ENCODE measurements at regions not wholly inside any gene's neighbourhood (a gene's known extent, or its start where the extent isn't known, plus 50 kb on each side); places are given as distances from the start of the nearest gene placed in this dataset.
"Not testable (repeated sequence)": the region's sequence is repeated elsewhere in the genome, so short reads cannot be mapped to it uniquely, and the experiment has no call there.

DNA sequence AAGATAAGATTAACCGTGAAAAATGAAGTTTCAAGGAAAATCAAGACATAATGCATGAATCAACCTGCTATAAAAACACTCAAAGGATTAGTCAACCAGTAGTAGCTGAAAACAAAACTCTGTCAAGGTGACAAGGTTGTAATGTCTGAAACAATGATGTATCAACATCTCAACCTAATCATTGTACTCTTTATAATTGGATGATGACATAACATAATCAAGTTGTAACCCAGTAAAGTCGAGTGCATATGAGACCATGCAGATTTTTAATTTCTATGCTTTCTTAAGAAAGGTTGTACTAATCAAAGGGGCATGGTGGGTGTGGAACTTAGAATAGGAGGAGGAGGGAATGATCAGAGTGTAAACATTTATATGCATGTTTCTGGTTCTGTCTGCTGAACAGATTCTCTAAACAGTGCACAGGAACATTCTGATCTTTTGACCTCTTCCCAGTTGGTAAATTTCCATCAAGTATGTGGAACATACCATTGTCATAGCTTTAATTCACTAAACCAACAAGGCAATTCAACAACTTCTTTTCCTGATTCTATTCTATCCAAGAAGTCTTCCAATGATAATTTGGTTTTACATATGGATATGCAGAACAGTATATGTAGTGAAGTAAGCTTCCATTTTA lies 253.7 kb downstream of the TTC6 start:
- DNase-seq = no peak

DNA sequence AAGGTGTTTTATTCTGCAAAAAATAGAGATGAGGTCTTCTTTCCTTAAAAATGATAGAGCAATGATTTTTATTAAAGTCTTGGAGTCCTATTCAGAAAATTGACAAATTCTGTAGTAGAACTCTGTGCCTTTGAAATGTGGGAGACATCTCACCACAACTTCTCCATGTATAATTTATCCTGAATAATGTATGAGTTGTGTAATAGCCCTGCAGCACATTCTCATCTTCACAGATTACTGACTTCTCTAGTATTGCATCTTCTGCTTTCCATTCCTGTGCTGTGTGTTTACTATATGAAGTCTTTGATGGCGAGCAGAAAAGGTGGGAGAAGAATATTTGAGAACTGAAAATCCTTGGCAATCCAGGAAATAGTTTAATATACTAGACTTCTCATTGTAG lies 255.6 kb downstream of the TTC6 start:
- no peak for DNase-seq

DNA sequence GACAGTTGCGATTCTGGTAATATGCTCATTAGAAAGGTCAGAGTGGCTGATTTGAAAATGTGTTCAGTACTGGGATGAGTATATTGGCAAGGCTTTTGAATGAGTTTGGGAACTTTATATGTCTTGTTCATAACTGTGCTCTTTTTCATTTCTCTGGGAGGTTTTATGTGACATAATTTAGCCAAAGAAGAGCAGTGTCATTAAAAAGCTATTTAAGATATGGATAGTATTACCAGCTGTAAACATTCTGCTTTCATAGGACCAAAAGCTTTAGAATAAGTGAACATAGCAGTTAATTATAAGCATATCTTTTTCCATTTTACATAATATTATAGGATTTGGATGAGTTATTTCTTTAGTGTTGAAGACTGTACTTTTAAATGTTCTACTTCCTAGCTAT lies 260.4 kb downstream of the TTC6 start:
- no peak for DNase-seq

DNA sequence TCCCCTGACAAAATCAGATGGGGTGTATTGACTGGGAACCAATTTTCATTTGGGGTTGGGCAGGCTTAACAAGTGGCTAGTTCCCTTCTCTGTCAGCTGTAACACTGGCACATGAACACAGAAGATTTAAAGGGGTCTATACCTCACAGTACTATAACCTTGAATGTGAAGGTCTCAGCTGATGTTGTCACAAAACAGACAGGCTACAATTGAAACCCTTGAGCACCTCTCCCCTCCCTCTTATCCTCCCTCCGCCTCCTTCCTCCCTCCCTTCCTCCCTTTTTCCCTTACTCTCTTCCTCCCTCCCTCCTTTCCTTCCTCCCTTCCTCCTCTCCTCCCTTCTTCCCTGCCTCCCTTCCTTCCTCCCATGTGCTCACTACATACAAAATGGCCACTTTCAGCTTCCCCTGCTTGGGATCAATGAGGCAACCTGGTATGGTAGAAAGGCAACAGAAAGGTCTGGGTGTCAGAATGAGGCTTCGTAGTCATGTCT lies 262.4 kb downstream of the TTC6 start:
- no peak for DNase-seq

DNA sequence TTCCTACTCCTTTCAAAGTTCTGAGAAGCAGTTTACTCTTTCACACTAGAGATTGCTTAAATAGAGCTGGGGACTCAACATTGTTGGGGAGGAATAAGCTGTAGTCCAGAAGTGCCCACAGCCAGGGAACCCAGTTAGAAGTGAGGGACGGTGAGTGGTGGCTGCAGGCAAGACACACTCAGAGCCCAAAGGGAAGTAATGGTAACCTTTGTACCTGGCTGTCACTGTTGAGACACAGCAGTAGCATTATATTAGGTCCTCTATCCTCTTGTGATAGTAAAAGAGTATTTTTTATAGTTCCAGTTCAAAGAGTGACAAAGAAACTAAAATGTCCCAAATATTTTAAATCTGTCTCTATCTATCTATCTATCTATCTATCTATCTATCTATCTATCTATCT lies 263.3 kb downstream of the TTC6 start:
- DNase-seq = no peak

DNA sequence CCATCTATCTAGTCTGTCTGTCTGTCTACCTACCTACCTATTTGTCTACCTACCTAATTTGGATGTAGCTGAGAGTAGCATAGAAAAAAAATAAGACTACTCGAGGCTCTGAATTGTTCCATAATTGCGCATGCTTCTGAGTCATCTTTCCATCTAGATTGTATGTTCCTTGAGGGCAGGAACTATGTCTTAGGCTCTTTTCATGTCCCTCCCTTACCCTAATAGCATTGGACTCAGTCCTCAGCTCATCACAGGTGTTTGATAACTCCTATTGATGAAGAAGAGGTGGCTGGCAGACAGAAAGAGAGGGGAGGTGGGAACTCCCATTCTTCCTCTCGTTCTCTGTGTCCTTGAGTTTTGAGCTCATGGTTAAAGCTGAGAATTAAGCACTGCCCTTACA lies 263.7 kb downstream of the TTC6 start:
- no peak for DNase-seq

DNA sequence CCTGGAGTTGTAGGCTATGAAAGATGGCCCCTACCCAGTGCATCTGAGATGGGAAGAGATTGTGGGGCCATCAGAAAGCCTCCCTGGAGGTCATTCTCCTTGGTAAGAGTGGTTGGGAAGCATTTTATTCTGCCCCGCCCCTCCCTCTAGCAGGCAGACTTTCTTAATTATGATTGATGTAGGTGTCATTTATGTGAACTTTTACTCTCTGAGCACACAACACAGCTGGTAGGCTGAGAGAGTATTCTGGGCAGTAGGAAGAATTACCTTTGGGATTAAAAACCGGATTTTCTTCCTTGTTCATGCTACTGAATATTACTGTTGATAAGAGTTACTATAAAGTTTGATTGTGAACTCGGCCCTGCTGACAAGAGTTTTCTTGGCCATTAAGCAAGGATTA lies 266.8 kb downstream of the TTC6 start:
- DNase-seq = no peak

DNA sequence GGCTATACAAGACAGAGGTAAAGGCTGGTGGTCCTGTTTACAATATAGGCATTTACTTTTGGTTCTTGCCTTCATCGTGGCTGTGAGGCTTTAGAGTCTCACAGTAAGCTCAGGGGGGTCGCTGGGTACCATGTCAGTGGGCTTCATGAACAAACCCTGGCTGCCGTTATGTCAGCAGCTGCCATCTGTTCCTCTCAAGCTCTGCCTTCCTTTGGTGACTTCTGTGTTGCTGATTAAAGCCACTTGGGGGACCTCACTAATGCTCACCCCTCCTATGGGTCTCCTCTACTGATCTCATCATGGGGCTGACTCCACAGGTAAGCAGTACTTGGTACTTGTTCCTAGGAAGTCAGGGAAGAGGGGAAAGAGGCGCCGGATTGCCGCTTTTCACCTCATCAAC lies 268.7 kb downstream of the TTC6 start:
- no peak for DNase-seq

DNA sequence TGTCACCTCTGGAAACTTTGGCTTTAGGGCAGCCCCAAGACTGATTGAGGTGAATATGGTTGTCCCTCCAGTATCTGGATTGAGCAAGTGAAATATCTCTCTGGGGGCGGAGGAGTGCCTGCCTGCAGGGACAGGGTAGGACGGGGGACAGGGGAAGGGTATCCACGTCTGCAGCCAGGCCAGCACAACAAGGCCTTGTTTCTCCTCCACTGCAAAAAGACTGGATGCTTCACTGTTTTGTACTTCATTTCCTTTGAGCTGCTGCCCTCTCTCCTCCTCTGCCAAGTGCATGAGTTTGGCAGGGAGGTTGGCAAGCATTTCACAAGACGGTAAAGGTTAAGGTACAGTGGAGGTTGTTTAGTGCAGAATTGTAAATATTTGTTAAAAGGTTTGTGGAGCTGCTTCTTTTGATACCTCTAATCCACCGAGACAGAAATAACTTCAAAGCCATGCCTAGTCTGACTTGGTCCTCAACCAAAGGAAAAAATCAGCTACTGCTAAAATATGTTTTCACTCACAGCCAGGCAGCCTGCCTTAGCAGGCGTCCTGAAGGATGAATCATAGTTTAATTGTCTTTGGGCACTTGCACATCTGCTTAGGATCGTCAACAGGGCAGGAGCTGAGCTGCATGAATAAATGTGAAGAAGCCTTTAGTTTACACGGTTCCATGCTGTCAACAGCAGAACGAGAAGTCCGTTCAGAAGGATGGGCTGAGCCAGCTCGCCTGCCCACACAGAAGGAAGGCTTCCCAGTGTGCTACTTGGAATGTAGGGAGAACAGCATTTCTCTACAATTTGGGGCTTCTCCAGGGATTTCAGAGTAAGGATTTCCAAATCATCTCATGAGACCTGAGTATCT lies 269.7 kb downstream of the TTC6 start:
- DNase-seq = no peak

DNA sequence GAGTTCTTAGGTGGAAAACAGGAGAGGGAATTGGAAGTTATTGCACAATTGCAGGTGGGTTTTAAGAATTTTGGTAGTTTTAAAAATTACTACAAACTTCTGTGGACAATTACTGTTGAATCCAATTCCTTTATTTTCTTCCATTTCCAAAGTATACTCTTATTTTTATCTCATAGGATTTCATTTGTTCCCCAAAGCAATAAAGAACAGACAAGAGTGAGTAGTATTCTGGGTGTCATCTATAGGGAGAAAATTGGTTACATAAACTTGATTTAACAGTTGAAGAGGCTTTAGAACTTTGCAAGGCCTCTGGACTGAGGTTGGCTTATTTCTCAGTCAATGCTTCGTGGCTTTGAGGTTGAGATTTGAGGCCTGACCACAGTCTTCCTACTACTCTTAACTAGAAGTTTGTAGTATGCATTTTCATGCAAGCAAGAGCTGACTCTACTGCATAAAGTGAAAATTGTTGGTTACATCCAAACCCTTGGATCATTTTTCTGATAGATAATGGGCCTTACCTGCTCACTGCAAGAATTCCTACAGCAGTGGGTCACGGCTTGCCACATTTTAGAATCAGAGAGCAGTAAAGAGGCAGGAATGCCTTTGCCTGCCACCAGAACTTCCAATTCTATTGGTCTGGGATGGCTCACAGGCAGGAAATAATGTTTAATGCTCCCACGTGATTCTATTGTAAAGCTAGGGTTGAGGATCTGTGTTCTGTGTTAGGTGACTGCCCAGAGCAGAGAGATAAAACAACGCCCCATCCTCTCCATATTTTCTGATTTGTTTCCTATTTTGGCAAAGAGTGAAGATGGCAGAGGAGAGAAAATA lies 270.5 kb downstream of the TTC6 start:
- no peak for DNase-seq

DNA sequence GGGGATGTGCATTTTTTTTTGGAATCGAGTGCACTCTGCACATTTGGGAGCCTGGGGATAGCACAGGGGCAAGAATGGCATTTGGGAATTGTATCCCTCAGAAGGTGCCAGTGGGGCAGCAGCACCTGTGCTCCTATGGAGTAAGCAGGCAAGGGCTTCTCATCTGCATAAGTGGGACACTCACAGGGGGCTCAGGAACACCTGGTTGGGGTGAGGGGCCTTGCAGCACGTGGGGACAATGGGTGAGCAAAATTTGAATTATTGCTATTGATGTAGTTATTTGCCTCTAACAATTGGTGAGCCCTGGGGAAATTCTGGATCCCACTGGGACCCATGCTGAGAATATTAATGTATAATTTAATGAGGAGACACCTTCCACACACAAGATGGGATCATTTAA lies 274.2 kb downstream of the TTC6 start:
- no peak for DNase-seq

DNA sequence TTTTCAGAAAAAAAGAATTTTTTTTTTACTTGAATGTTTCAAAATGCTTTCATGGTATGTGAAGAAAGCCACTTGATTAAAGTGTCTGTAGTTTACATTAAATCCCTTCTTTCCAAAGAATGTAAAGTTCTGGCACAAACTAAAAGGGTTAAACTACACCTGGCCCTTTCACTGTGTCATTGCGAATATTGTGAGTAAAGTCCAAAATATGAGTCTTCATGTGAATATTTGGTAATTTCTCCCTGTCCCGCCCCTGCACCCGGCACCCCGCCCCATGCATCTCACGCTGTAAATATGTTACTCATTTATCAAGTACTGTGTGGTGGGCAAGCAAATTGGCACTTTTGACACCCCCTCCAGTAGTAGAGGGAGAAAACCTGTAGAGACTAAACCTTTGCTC lies 274.7 kb downstream of the TTC6 start:
- DNase-seq = no peak

DNA sequence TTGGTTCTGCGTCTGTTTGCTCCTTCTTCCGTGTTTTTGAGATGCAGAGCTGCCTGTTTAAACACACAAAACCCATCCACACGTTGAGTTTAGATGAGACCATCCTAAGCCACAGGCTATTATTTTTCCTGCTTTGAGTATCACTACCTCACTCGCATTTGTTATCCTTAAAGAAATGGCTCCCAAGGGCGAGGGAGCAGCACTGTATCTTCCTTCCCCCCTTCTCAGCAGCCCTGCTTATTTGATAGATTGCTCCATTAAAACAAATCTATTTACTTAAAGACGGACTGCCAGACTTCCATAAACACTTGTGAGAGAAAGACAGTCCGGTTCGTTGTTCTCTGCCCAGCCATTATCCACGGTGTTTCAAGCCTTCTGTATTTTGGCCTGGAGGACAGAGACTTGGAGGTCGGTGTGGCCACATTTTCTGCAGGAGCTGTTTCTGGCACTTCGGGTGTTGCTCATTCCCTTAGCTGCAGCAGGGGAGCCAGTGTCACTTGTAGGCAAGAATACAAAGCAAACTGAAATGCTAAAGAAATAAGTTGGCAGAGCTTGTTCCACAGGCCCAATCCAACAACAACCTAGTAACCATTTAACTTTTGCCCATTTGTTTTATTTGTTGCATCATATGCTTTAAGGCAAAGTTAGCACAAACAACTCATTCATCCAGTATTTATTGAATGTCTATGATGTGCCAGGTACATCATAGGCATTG lies 275.4 kb downstream of the TTC6 start:
- no peak for DNase-seq

DNA sequence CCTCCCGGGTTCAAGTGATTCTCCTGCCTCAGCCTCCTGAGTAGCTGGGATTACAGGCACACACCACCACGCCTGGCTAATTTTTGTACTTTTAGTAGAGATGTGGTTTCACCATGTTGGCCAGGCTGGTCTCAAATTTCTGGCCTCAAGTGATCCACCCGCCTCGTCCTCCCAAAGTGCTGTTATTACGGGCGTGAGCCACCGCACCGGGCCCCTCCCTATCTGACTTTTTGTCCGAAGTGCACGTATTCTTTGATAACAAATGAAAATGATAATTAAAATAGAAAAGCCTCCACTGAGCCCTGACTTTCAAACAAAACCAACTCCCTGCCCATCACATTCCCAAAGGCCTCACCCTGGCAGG lies 278.6 kb downstream of the TTC6 start:
- not testable (repeated sequence) for DNase-seq

DNA sequence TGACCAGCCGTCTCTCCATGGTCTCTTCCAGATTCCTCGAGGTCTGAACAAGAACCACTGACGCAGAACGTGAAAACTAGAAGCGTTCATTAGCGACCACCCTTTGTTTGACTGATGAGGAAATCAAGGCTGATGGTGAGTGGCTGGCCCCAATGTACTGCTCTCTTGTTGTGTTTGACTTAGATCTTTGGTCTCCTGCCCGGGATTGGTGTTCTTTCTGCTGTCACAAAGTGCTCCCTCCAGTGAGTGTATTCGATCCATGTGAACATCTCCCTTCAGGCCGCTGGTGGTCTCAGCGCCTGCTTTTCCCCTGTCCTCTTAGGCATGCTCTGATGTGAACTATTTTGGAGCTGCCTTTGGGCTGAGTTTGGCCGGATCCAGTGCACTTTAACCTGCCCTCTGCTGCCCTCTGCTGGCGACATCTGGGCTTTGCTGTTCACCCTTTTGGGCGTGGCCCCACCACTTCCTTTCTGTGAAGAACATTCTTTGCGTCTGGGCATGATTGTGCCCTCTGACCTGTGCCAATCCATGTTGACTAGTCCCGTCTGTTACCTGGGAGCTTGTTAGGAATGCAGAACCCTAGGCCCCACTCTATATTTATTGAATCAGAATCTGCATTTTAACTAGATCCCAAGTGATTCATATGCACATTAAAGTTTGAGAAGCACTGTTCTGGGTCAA lies 279.1 kb downstream of the TTC6 start:
- peak; percentile 48 to 80 for DNase-seq

DNA sequence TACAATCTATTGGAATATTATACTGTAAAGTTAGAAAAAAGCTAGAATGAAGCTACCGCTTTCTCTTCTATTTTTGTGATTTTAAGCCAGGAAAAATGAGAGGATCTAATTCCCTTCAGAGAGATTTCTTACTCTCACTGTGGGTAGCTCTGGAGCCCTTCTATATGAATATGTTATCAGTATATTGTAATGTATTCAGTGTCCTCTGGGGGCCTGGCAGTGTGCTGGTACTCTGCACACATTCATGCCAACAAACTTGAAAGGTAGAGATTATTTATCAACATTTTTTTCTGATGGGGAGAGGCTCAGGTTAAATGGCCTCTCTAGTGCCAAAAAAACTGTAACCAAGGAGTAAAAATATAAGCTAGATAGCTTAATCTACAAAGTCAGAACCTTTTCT lies 292.8 kb downstream of the TTC6 start:
- no peak for DNase-seq

DNA sequence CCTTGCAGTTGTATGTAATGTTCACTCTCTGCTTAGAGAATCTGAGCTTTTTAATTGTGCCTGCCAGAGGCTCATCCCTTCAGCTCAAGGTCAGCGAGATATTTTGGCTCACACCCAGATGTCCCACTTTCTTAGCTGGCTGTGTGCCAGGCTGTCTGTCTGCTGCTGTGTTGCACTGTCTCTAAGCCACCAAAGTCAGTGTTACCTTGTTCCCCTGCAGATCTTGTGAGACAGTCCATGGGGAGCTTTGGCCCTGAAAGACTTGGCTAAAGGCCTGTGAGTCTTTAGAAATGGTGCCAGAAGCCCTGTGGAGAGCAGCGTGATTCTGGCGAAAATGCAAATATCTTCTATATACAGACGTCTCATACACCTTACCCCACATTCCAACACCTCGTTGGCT lies 293.7 kb downstream of the TTC6 start:
- DNase-seq = no peak

DNA sequence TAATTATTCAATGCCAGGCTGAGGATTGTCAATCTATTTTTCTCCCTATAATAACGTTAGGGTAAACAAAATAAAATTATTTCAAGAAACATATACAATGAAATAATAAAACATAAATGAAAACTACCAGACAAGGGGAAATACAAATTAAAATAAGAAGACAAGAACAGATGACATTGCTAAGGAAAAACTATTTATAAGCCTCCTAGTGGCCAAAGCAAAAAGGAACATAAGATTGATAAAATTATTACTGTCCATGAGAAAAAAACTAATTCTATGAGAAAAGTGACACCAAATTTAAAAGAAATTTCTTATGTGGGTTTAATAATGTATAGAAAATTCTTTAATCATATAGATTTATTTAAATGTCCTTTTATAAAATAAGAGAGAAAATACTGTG lies 294.7 kb downstream of the TTC6 start:
- DNase-seq = no peak

DNA sequence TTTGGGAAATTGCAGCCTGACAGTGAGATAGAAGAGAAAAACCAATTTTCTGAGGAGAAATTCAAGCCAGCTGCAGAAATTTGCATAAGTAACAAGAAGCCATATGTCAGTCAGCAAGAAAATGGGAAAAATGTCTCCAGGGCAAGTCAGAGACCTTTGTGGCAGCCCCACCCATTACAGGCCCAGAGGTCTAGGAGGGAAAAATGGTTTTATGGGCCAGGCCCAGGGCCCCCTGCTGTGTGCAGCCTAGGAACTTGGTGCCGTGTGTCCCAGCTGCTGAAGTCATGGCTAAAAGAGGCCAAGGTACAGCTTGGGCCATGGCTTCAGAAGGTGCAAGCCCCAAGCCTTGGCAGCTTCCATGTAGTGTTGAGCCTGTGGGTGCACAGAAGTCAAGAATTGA lies 296.1 kb downstream of the TTC6 start:
- DNase-seq = not testable (repeated sequence)

DNA sequence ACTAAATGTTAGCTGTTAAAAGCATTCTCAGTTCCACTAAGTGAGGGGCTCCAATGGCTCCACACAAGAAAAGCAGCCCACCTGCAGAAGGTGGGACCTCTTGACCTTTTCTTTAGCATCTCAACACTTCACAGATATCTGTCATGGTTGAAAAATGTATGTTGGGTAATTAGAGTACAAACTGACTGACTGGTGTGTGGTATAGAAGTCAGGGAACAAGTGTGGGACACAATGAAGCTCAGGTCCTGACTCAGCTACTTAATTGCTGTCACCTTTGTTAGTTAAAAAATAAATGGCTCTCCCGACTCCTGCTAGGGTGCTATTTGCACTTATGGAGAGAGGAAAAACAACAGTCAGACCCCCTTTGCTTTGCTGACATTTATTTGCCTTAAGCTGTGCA lies 299.0 kb downstream of the TTC6 start:
- no peak for DNase-seq

DNA sequence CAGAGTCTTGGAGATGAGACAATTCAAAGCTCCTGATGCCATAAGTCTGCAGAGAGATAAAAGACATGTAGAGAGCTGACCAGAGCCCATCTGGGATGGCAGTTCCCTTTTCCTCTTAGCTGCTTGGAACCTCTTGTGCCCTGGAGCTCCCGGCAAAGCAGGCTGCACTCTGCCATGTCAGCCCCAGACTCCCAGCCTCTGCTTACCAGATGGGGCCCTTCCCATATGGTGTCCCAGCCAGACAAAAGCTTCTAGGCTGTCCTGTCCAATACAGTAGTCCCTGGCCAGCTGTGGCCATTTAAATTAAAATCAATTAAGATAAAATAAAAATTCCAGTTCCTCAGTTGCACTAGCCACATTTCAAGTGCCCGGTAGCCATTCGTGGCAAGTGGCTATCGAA lies 303.9 kb downstream of the TTC6 start:
- no peak for DNase-seq

DNA sequence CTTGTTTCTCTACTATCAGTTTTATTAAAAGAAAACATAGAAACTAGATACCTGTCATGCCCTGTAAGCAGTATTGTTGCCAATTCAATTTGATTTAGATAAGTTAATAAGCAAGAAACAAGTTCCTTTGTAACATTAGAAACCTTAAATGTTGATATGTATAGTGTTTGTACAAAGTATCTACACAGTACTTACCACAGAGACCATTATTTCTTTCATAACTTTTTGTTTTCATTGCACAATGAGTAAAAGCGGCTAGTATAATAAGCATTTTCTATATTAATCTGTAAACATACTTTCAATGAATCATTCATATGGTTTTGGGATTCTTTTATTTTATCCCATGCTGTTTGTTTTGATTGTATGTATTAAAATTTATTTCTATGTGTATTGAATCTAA lies 305.1 kb downstream of the TTC6 start:
- DNase-seq = no peak

Measured in CD4-positive, alpha-beta T cell treated with Interferon alpha-2 for 1 hour (primary cell).